Mesenchymal stem cell (in vitro differentiated cells and primary cell): ENCODE measurements at regions not wholly inside any gene's neighbourhood (a gene's known extent, or its start where the extent isn't known, plus 50 kb on each side); places are given as distances from the start of the nearest gene placed in this dataset.

ENCODE experiments used
- DNase-seq: peaks from one replicate; pipeline ENCODE4 v3.0.0-alpha.2; 2013
- H2AFZ ChIP-seq: one replicate; pipeline ENCODE4 v1.6.1; 2013; ENCODE audit warnings: low read depth, mild to moderate bottlenecking, control low read depth, inconsistent platforms, low read length, moderate library complexity
- H2AK5ac ChIP-seq: 2 replicates; pipeline ENCODE4 v1.6.1; 2013; ENCODE audit warnings: low read length, moderate library complexity, mild to moderate bottlenecking, inconsistent platforms; ENCODE audit not compliant: severe bottlenecking
- H2BK120ac ChIP-seq: one replicate; pipeline ENCODE4 v1.6.1; 2013; ENCODE audit warnings: low read depth, mild to moderate bottlenecking, inconsistent platforms, low read length, moderate library complexity
- H2BK12ac ChIP-seq, 2 experiments: one replicate each; pipeline ENCODE4 v1.6.1; 2013; ENCODE audit warnings: inconsistent platforms in 2 of 2, low read length in 2 of 2, mild to moderate bottlenecking in 2 of 2, moderate library complexity in 2 of 2, control low read depth in 1 of 2
- H2BK15ac ChIP-seq: one replicate; pipeline ENCODE4 v1.6.1; 2013; ENCODE audit warnings: mild to moderate bottlenecking, low read depth, inconsistent platforms; ENCODE audit not compliant: poor library complexity, severe bottlenecking
- H2BK5ac ChIP-seq: 2 replicates; pipeline ENCODE4 v1.6.1; 2013; ENCODE audit warnings: low read depth, mild to moderate bottlenecking, low read length, control low read depth, inconsistent platforms; ENCODE audit not compliant: poor library complexity, severe bottlenecking
- H3K14ac ChIP-seq, 2 experiments: one replicate each; pipeline ENCODE4 v1.6.1; 2013; ENCODE audit warnings: inconsistent platforms in 2 of 2, low read length in 2 of 2, control low read depth in 1 of 2, mild to moderate bottlenecking in 1 of 2, moderate library complexity in 1 of 2
- H3K18ac ChIP-seq, 2 experiments: one replicate each; pipeline ENCODE4 v1.6.1; 2013; ENCODE audit warnings: inconsistent platforms in 2 of 2, low read length in 2 of 2, control low read depth in 1 of 2, low read depth in 1 of 2, mild to moderate bottlenecking in 1 of 2
- H3K23ac ChIP-seq, 2 experiments: one replicate each; pipeline ENCODE4 v1.6.1; 2013; ENCODE audit warnings: inconsistent platforms in 2 of 2, low read length in 2 of 2, mild to moderate bottlenecking in 2 of 2, moderate library complexity in 2 of 2, control low read depth in 1 of 2
- H3K27ac ChIP-seq: 2 replicates; pipeline ENCODE4 v1.5.1; 2013; ENCODE audit warnings: mild to moderate bottlenecking, moderate library complexity, low read length, control low read depth, inconsistent platforms; ENCODE audit not compliant: poor library complexity, severe bottlenecking
- H3K27me3 ChIP-seq, 2 experiments: 2 replicates each; pipeline versions ENCODE4 v1.6.1 to v1.7.0; 2013; ENCODE audit warnings: low read length in 2 of 2, mild to moderate bottlenecking in 2 of 2, moderate library complexity in 2 of 2, control low read depth in 1 of 2, inconsistent platforms in 1 of 2; ENCODE audit not compliant: control insufficient read depth in 1 of 2, insufficient read depth in 1 of 2
- H3K36me3 ChIP-seq, 2 experiments: 2 replicates each; pipeline versions ENCODE4 v1.6.1 to v1.7.0; 2013; ENCODE audit warnings: low read length in 2 of 2, control low read depth in 1 of 2, inconsistent platforms in 1 of 2, low read depth in 1 of 2, mild to moderate bottlenecking in 1 of 2; ENCODE audit not compliant: insufficient read depth in 2 of 2, control insufficient read depth in 1 of 2
- H3K4ac ChIP-seq, 2 experiments: one replicate each; pipeline ENCODE4 v1.6.1; 2013; ENCODE audit warnings: inconsistent platforms in 2 of 2, low read length in 2 of 2, mild to moderate bottlenecking in 2 of 2, moderate library complexity in 2 of 2, control low read depth in 1 of 2, low read depth in 1 of 2
- H3K4me1 ChIP-seq: 2 replicates; pipeline ENCODE4 v1.6.1; 2013; ENCODE audit warnings: low read depth, low read length, control low read depth; ENCODE audit not compliant: control insufficient read depth, insufficient read depth
- H3K4me2 ChIP-seq: 2 replicates; pipeline ENCODE4 v1.6.1; 2013; ENCODE audit warnings: low read length, mild to moderate bottlenecking, inconsistent platforms; ENCODE audit not compliant: poor library complexity, severe bottlenecking
- H3K4me3 ChIP-seq, 2 experiments: 2 replicates each; pipeline versions ENCODE4 v1.5.1 to v1.7.0; 2013; ENCODE audit warnings: low read length in 2 of 2, mild to moderate bottlenecking in 2 of 2, control low read depth in 1 of 2, low read depth in 1 of 2; ENCODE audit not compliant: insufficient read depth in 1 of 2
- H3K79me1 ChIP-seq: replicated peaks from 2 replicates; pipeline ENCODE4 v1.6.1; 2013; ENCODE audit warnings: mild to moderate bottlenecking, control low read depth, low read length, inconsistent platforms; ENCODE audit not compliant: poor library complexity, severe bottlenecking
- H3K9ac ChIP-seq: 2 replicates; pipeline ENCODE4 v1.7.0; 2013; ENCODE audit warnings: mild to moderate bottlenecking, low read length, moderate library complexity
- H3K9me3 ChIP-seq: 2 replicates; pipeline ENCODE4 v1.7.0; 2013; ENCODE audit warnings: mild to moderate bottlenecking, low read length; ENCODE audit not compliant: control insufficient read depth
- H4K8ac ChIP-seq: one replicate; pipeline ENCODE4 v1.6.1; 2013; ENCODE audit warnings: inconsistent platforms, mild to moderate bottlenecking, low read length, moderate library complexity
- H4K91ac ChIP-seq: one replicate; pipeline ENCODE4 v1.6.1; 2013; ENCODE audit warnings: mild to moderate bottlenecking, low read length, inconsistent platforms
- WGBS: methylation state at CpG from one replicate; pipeline ENCODE4 v1.1.7; 2013; ENCODE audit warnings: mixed read lengths; 5-methylcytosine and 5-hydroxymethylcytosine counted together

GRCh38 chr6:158249340-158249836 lies 62.9 kb upstream of the TULP4 start:
- no peaks in the 10 kb centered on the region for H3K27me3 ChIP-seq
- no peak overlapping the region for H2BK5ac ChIP-seq
- no peak overlapping the region for H3K4me2 ChIP-seq
- no peak overlapping the region for H3K4me3 ChIP-seq
- no peak overlapping the region for H3K14ac ChIP-seq
- no peak overlapping the region for H2BK12ac ChIP-seq
- no peak overlapping the region for H4K8ac ChIP-seq
- H3K79me1 ChIP-seq: peaks cover 37% of the 10 kb centered on the region
- peaks cover 0 to 9% of the 10 kb centered on the region in 2 experiments for H3K36me3 ChIP-seq
- no peak overlapping the region for H4K91ac ChIP-seq
- no peak overlapping the region for H3K9ac ChIP-seq
- no peak for DNase-seq
- H2BK15ac ChIP-seq: no peak overlapping the region
- WGBS: 100% methylated on average over 3 of the region's 3 CpGs
- no peak overlapping the region for H3K4ac ChIP-seq
- no peak overlapping the region for H3K23ac ChIP-seq
- no peak overlapping the region for H3K27ac ChIP-seq
- no peak overlapping the region for H2AFZ ChIP-seq
- no peak overlapping the region for H2AK5ac ChIP-seq
- no peaks in the 10 kb centered on the region for H3K9me3 ChIP-seq
- no peak overlapping the region for H3K18ac ChIP-seq
- no peak overlapping the region for H2BK120ac ChIP-seq
- no peaks in the 10 kb centered on the region for H3K4me1 ChIP-seq

- WGBS: 100% methylated on average over 1 of the region's 1 CpG
- Histone ChIP-seq H3K4me3 (no peak overlapping the region), H3K36me3 (no peaks in the 10 kb centered on the region), H3K4ac (no peak overlapping the region), H3K4me1 (no peaks in the 10 kb centered on the region), H2BK12ac (no peak overlapping the region), H3K9me3 (no peaks in the 10 kb centered on the region), H3K9ac (no peak overlapping the region), H2BK5ac (no peak overlapping the region), H2BK15ac (no peak overlapping the region), H3K79me1 (peaks cover 32% of the 10 kb centered on the region), H3K27me3 (no peaks in the 10 kb centered on the region), H2AFZ (no peak overlapping the region), H3K27ac (no peak overlapping the region), H2BK120ac (no peak overlapping the region), H3K14ac (no peak overlapping the region), H3K23ac (no peak overlapping the region), H4K8ac (no peak overlapping the region), H3K4me2 (no peak overlapping the region), H3K18ac (no peak overlapping the region), H2AK5ac (no peak overlapping the region), H4K91ac (no peak overlapping the region)
- no peak for DNase-seq
Measured at GRCh38 chr6:158251565-158251964, 60.7 kb upstream of the TULP4 start.

- WGBS: 92% methylated on average over 4 of the region's 4 CpGs
- no peak for DNase-seq
- no peak overlapping the region for H2AFZ ChIP-seq
Measured at GRCh38 chr6:158253248-158253647, 59.0 kb upstream of the TULP4 start.

GRCh38 chr6:158255275-158255988 lies 56.8 kb upstream of the TULP4 start:
- no peak overlapping the region for H2BK5ac ChIP-seq
- H2BK15ac ChIP-seq: no peak overlapping the region
- H3K9me3 ChIP-seq: no peaks in the 10 kb centered on the region
- H3K36me3 ChIP-seq: no peaks in the 10 kb centered on the region
- H3K4me3 ChIP-seq: no peak overlapping the region
- no peak overlapping the region for H4K91ac ChIP-seq
- peak; percentile 9 for DNase-seq
- H3K9ac ChIP-seq: no peak overlapping the region
- no peak overlapping the region for H4K8ac ChIP-seq
- WGBS: 64% methylated on average over 4 of the region's 4 CpGs
- no peak overlapping the region for H3K4me2 ChIP-seq
- no peak overlapping the region for H3K27ac ChIP-seq
- no peak overlapping the region for H3K23ac ChIP-seq
- no peaks in the 10 kb centered on the region for H3K27me3 ChIP-seq
- H2AK5ac ChIP-seq: no peak overlapping the region
- no peak overlapping the region for H3K14ac ChIP-seq
- no peak overlapping the region for H2AFZ ChIP-seq
- no peak overlapping the region for H3K4ac ChIP-seq
- no peak overlapping the region for H2BK12ac ChIP-seq
- peaks cover 2% of the 10 kb centered on the region for H3K4me1 ChIP-seq
- no peak overlapping the region for H2BK120ac ChIP-seq
- H3K18ac ChIP-seq: no peak overlapping the region
- H3K79me1 ChIP-seq: peaks cover 40% of the 10 kb centered on the region

More at GRCh38 chr6:158253248-158253647, 59.0 kb upstream of the TULP4 start:
- H3K79me1 ChIP-seq: peaks cover 38% of the 10 kb centered on the region
- no peak overlapping the region for H3K4me3 ChIP-seq
- H3K9me3 ChIP-seq: no peaks in the 10 kb centered on the region
- H3K36me3 ChIP-seq: no peaks in the 10 kb centered on the region
- no peaks in the 10 kb centered on the region for H3K27me3 ChIP-seq
- no peak overlapping the region for H3K14ac ChIP-seq
- H3K4me1 ChIP-seq: peaks cover 2% of the 10 kb centered on the region
- no peak overlapping the region for H3K9ac ChIP-seq
- H3K23ac ChIP-seq: no peak overlapping the region
- no peak overlapping the region for H3K4ac ChIP-seq
- no peak overlapping the region for H3K18ac ChIP-seq
- H2BK12ac ChIP-seq: no peak overlapping the region
- H4K91ac ChIP-seq: no peak overlapping the region
- no peak overlapping the region for H3K27ac ChIP-seq
- no peak overlapping the region for H2AK5ac ChIP-seq
- no peak overlapping the region for H2BK120ac ChIP-seq
- no peak overlapping the region for H2BK15ac ChIP-seq
- H2BK5ac ChIP-seq: no peak overlapping the region
- no peak overlapping the region for H4K8ac ChIP-seq
- no peak overlapping the region for H3K4me2 ChIP-seq
